GM12892 (cell line): ENCODE measurements at regions not wholly inside any gene's neighbourhood (a gene's known extent, or its start where the extent isn't known, plus 50 kb on each side); places are given as distances from the start of the nearest gene placed in this dataset.

Experiments
- POLR2A ChIP-seq: IDR thresholded peaks from 2 replicates; pipeline ENCODE4 v1.6.1; 2011; ENCODE audit warnings: low read depth, low read length, control low read depth
- POLR2AphosphoS5 ChIP-seq: IDR thresholded peaks from 2 replicates; pipeline ENCODE4 v1.6.1; 2011; ENCODE audit warnings: low read depth, low read length, control low read depth

- TF ChIP-seq POLR2AphosphoS5 (no peak), POLR2A (no peak)
These were observed 762.1 kb upstream of the NEGR1 start for GRCh38 chr1:73044241-73045036.
